Body of pancreas (tissue), 4 donors: ENCODE measurements at regions not wholly inside any gene's neighbourhood (a gene's known extent, or its start where the extent isn't known, plus 50 kb on each side); places are given as distances from the start of the nearest gene placed in this dataset.

Experiments
- CTCF ChIP-seq, 7 experiments: fragments of 450-650 bp in 4 of 7; fragments of 200-600 bp in 3 of 7; sonication (generic) in 3 of 7; IDR thresholded peaks; one replicate each; pipeline ENCODE4 v1.5.1; 2016 to 2019; ENCODE audit warnings: antibody characterized with exemption in 7 of 7
- POLR2A ChIP-seq, 3 donors: fragments of 450-650 bp; IDR thresholded peaks; one replicate each; pipeline ENCODE4 v1.6.1; 2016; ENCODE audit warnings: antibody characterized with exemption in 3 of 3, mild to moderate bottlenecking in 2 of 3

- TF ChIP-seq CTCF (IDR thresholded peaks at IDR 0.05) (no peak), POLR2A (IDR thresholded peaks at IDR 0.05) (no peak)
Measured at GRCh38 chr4:41379230-41379629, 122.5 kb downstream of the UCHL1 start.
